Ectodermal cell (in vitro differentiated cells): ENCODE measurements at regions not wholly inside any gene's neighbourhood (a gene's known extent, or its start where the extent isn't known, plus 50 kb on each side); places are given as distances from the start of the nearest gene placed in this dataset.

ENCODE experiments used
- H3K27ac ChIP-seq: 2 replicates; pipeline ENCODE4 v1.7.0; 2013; ENCODE audit warnings: mild to moderate bottlenecking, low read depth, low read length; ENCODE audit not compliant: insufficient read depth, poor library complexity, severe bottlenecking
- H3K27me3 ChIP-seq: 2 replicates; pipeline ENCODE4 v1.7.0; 2013; ENCODE audit warnings: mild to moderate bottlenecking, low read length; ENCODE audit not compliant: insufficient read depth, control insufficient read depth, poor library complexity, severe bottlenecking
- H3K36me3 ChIP-seq: one replicate; pipeline ENCODE4 v1.7.0; 2013; ENCODE audit warnings: low read length; ENCODE audit not compliant: control insufficient read depth, insufficient read depth
- H3K4me1 ChIP-seq: one replicate; pipeline ENCODE4 v1.7.0; 2013; ENCODE audit warnings: low read length; ENCODE audit not compliant: control insufficient read depth, insufficient read depth
- H3K4me3 ChIP-seq: 2 replicates; pipeline ENCODE4 v1.7.0; 2013; ENCODE audit warnings: low read depth, low read length, control low read depth; ENCODE audit not compliant: insufficient read depth
- H3K9me3 ChIP-seq: 2 replicates; pipeline ENCODE4 v1.7.0; 2013; ENCODE audit warnings: mild to moderate bottlenecking, low read length, moderate library complexity; ENCODE audit not compliant: control insufficient read depth
- WGBS, 2 experiments: methylation state at CpG; one replicate each; pipeline ENCODE4 v1.1.7; 2013; ENCODE audit warnings: missing lambda C conversion rate in 2 of 2; 5-methylcytosine and 5-hydroxymethylcytosine counted together

DNA sequence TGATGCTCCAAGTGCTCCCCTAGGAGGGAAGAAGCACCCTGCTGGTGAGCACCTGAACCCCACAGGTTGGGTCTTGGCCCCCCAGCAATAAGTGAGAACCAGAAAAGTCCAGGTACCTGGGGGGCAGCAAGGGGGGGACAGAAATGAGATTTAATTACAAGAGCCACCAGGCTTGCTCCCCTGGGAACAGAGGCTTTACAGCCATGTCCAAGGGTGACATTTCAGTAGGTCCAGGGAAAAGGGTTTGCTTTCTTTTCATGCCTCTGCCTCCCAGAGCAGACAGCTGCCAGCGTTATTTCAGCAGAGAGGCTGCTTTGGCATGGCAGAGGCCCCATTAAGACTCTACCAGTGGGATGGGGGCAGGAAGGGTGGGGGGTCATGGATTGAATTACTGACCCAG, 437.7 kb downstream of the BUD13 start:
- Histone ChIP-seq H3K36me3 (no peaks in the 10 kb centered on the region), H3K9me3 (no peaks in the 10 kb centered on the region), H3K27ac (no peak overlapping the region), H3K4me3 (no peak overlapping the region), H3K4me1 (no peaks in the 10 kb centered on the region), H3K27me3 (no peaks in the 10 kb centered on the region)
- 92 to 93% methylated on average over 1 of the region's 1 CpG for WGBS, 2 experiments

DNA sequence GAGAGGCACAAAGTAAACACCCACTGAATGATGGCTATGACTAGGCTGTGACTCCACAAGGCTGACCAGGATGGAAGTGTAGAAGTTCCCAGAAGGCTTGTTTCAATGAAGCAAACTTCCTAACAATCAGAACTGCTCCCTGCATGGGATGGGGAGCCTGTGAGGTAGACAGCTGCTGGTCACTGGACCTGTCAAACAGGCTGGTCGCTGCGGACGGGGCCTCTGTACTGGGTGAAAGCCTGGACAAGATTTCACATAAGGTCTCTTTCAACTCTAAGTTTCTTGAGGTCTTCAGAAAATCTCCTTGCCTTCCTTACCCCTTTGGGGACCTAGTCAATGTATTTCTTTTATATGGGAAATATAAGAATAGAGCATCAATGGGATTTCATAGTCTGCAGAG, 438.2 kb downstream of the BUD13 start:
- WGBS, 2 experiments: 88 to 97% methylated on average over 3 of the region's 3 CpGs
- Histone ChIP-seq H3K27ac (no peak overlapping the region), H3K36me3 (no peaks in the 10 kb centered on the region), H3K4me1 (no peaks in the 10 kb centered on the region), H3K4me3 (no peak overlapping the region), H3K27me3 (no peaks in the 10 kb centered on the region), H3K9me3 (no peaks in the 10 kb centered on the region)

DNA sequence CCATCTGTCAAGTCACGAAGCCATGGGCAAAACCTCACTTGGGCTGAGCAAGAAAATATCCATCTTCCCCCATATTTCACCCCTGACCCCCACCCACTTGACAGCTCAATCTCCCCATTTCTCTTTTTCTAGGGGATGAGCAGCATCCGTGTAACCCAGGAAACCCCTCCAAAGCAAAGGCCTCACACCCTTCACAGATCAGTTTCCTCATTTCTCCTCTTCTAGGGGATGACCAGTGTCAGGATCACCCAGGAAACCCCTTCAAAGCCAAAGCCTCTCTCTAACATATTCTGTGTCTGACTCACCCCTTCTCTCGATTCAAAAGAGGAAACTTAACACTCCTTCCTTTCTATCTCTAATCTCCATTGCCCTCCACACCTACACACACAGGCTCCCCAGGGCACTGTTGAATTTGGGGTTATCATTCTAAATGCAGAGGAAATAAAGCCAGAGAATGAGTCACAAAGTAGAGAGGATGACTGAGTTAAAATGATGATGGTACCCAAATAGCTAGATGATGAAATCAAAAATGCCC, 439.7 kb downstream of the BUD13 start:
- Histone ChIP-seq H3K9me3 (no peaks in the 10 kb centered on the region), H3K27ac (no peak overlapping the region)
- 76 to 77% methylated on average over 3 of the region's 3 CpGs for WGBS, 2 experiments

DNA sequence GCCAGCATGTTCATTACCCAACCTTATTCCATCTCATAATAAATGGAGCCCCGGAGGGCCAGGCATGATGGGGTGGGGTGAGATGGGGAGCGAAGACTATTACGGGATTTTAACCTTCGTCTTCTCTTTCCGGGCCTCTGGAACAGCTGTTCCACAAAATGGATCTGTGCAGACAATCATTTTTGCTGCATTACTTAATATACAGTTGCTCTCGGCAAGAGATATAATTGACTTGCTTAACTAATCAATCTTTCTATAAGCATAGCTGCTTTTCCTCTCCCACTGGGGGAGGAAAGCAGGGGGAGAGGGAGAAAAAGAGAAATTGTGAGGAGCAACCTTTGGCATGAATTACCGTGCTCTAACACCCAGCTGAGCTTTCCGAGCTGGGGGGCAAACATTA, 440.4 kb downstream of the BUD13 start:
- H3K36me3 ChIP-seq: no peaks in the 10 kb centered on the region
- no peaks in the 10 kb centered on the region for H3K4me1 ChIP-seq
- 92% methylated on average over 8 of the region's 8 CpGs for WGBS, 2 experiments
- no peak overlapping the region for H3K4me3 ChIP-seq
- no peaks in the 10 kb centered on the region for H3K27me3 ChIP-seq
- no peaks in the 10 kb centered on the region for H3K9me3 ChIP-seq
- no peak overlapping the region for H3K27ac ChIP-seq

More for the DNA sequence above, 439.7 kb downstream of the BUD13 start:
- Histone ChIP-seq H3K27me3 (no peaks in the 10 kb centered on the region), H3K4me3 (no peak overlapping the region), H3K36me3 (no peaks in the 10 kb centered on the region), H3K4me1 (no peaks in the 10 kb centered on the region)

DNA sequence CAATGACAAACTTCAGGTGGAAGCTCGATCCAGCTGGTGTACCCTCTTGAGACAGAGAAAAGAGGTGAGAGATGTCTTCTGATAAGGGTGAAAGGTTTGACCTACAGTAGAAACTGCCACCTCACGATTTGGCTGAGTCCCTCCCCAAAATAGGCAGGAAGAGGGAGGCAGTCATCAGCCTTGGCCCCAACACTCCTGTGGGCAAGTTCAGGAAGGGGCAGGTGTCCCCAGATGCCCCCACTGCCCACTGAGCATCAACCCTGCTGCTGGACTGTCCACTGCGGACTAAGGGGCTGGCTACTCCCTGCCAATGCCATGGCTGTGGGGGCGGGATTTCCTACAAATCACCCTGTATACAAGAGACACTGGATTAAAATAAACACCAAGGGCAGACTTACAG, 441.4 kb downstream of the BUD13 start:
- Histone ChIP-seq H3K4me1 (no peaks in the 10 kb centered on the region), H3K9me3 (no peaks in the 10 kb centered on the region), H3K27ac (no peak overlapping the region), H3K27me3 (no peaks in the 10 kb centered on the region), H3K4me3 (no peak overlapping the region), H3K36me3 (no peaks in the 10 kb centered on the region)
- 90 to 94% methylated on average over 4 of the region's 4 CpGs for WGBS, 2 experiments

DNA sequence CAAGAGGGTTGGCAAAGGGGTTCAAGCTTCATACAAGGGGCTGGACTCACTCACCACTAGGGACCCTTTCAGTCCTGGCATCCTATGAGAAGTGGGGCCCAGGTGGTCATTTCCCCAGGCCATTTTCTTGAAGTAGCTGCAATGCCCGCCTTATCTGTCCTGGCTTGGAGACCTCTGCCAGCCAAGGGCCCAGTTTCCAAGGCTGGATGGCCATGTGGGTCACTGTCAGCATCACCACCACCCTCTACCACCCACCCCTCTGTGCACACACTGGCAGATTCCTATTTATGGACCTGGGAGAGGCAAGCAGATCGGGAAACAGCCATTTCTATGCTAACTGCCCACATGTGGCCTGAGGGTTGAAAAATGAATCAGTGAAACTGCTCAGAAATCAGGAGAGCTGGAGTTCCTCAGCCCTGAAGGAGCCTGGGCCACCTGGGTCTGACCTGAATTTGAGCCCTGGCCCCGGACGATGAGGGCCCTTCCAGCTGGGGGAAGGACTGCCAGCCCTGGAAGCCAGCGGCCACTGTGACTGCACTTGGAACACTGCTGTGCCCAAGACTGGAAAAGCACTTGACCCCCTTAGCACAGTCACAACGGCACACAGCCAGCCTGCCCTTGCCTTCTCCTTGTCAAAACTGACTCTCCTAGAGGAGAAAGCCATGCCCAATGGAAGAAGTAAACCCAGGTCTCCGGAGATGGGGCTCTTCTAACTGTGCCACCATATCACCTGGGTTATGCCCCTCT, 442.2 kb downstream of the BUD13 start:
- Histone ChIP-seq H3K36me3 (no peaks in the 10 kb centered on the region), H3K4me1 (no peaks in the 10 kb centered on the region), H3K9me3 (no peaks in the 10 kb centered on the region), H3K27ac (no peak overlapping the region), H3K27me3 (no peaks in the 10 kb centered on the region), H3K4me3 (no peak overlapping the region)
- WGBS, 2 experiments: 93 to 94% methylated on average over 7 of the region's 7 CpGs

DNA sequence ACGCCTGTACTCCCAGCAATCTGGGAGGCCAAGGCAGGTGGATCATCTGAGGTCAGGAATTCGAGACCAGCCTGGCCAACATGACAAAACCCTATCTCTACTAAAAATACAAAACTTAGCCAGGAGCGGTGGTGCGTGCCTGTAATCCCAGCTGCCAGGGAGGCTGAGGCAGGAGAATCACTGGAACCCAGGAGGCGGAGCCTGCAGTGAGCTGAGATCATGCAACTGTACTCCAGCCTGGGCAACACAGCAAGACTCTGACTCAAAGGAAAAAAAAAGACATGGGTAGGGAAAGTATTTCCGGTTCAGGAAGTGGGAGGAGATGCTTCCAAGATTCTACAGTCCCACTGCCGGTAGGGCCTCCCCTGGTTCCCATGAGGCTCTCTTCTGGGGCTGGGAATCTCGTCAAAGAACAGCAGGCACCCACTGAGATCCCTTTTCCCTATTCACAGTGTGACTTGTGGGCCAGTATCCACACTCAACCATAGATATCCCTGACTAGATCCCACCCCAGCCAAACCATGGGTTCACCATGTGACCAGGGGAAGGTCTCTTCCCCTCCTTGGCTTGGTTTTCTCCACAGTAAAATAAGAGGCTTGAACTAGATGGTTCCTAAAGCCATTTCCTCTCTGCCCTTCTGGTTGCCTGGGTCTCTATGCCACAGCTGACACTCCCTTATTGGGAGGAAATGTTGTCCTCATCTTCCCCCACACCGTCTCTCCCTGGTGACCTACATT, 443.3 kb downstream of the BUD13 start:
- WGBS, 2 experiments: 93 to 94% methylated on average over 9 of the region's 9 CpGs
- Histone ChIP-seq H3K4me1 (no peaks in the 10 kb centered on the region), H3K27ac (no peak overlapping the region), H3K9me3 (no peaks in the 10 kb centered on the region), H3K27me3 (no peaks in the 10 kb centered on the region), H3K36me3 (no peaks in the 10 kb centered on the region), H3K4me3 (no peak overlapping the region)

DNA sequence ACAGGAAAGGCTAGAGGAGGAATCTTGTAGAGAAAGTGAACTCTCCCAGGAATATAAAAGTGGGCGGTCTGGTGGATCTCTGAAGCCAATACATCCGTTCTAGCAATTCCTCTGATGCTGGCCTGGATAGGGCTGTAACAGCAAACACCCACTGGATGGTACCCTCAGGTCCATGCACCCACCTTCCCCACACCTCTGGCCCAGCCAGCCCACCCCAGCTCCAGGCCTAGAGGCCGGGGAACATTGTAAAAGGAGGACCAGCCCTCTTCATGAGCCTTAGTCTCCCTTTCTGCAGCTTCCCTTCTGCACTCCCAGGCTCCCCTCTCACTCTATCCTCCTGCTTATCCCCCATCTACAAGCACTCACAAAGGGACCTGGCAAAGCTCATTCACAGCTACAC, 443.9 kb downstream of the BUD13 start:
- WGBS, 2 experiments: 90 to 92% methylated on average over 3 of the region's 3 CpGs
- no peaks in the 10 kb centered on the region for H3K4me1 ChIP-seq
- no peak overlapping the region for H3K27ac ChIP-seq
- no peaks in the 10 kb centered on the region for H3K27me3 ChIP-seq
- H3K9me3 ChIP-seq: no peaks in the 10 kb centered on the region
- H3K4me3 ChIP-seq: no peak overlapping the region
- no peaks in the 10 kb centered on the region for H3K36me3 ChIP-seq

DNA sequence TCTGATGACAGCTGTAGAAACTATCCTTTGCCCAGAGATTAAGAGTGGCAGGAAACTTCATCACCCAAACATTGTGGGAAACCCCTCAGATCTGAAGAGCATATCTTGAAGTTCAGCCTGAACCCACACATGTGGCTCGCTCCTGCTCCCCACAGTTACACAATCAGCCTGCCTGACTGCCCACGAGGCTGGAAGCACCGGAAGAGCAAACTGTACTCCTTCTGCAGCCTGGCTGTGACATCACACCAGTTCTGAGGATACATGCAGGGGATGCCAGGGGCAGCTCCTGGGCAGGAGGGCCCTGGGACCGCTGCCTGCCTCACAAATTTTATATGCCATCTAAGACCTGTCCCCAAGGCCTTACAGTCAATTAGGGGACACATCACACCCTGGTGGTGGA, 444.4 kb downstream of the BUD13 start:
- no peak overlapping the region for H3K27ac ChIP-seq
- 87 to 95% methylated on average over 4 of the region's 4 CpGs for WGBS, 2 experiments
- no peaks in the 10 kb centered on the region for H3K9me3 ChIP-seq

DNA sequence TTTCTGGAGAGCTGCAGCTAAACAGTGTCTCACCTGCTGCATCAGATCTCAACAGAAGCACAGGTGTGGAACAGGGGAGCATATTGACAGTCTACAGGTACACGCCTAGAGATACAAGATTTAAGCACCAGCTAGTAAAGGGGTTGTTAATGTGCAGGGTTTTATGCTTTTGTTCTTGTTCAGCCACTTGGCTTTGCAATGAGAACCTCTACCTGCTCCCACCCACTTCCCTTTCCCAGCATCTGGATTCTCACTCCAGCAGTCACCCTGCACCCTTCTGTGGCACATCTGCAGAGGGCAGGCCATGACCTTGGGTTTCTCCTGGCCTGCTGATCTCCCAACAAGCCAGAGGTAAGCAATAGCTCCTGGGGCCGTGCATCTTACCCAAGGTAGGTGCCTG, 446.6 kb downstream of the BUD13 start:
- Histone ChIP-seq H3K4me1 (no peaks in the 10 kb centered on the region), H3K4me3 (no peak overlapping the region), H3K36me3 (no peaks in the 10 kb centered on the region), H3K9me3 (no peaks in the 10 kb centered on the region), H3K27ac (no peak overlapping the region), H3K27me3 (no peaks in the 10 kb centered on the region)
- WGBS, 2 experiments: 91 to 93% methylated on average over 2 of the region's 2 CpGs

More for the DNA sequence above, 444.4 kb downstream of the BUD13 start:
- Histone ChIP-seq H3K27me3 (no peaks in the 10 kb centered on the region), H3K4me1 (no peaks in the 10 kb centered on the region), H3K4me3 (no peak overlapping the region), H3K36me3 (no peaks in the 10 kb centered on the region)
